ENCODE measurements at regions not wholly inside any gene's neighbourhood (a gene's known extent, or its start where the extent isn't known, plus 50 kb on each side); places are given as distances from the start of the nearest gene placed in this dataset.

GRCh38 chr3:59418836-59419235 is 369.0 kb upstream of the CFAP20DC start (continued):
- TF ChIP-seq MYC (IDR thresholded peaks at IDR 0.05; ENCODE audit: borderline replicate concordance, low read length) (no peak), RFX5 (IDR thresholded peaks at IDR 0.05) (no peak), BCL3 (IDR thresholded peaks at IDR 0.05) (no peak), CHD4 (IDR thresholded peaks at IDR 0.05; ENCODE audit: borderline replicate concordance) (no peak), PBX3 (IDR thresholded peaks at IDR 0.05) (no peak), KDM1A (IDR thresholded peaks at IDR 0.05; ENCODE audit: low read depth) (no peak), NFE2L2 (conservative IDR thresholded peaks at IDR 0.05; ENCODE audit: low read length) (no peak), TFCP2L1 (CRISPR knock-in tag; IDR thresholded peaks at IDR 0.05) (no peak)

DNA sequence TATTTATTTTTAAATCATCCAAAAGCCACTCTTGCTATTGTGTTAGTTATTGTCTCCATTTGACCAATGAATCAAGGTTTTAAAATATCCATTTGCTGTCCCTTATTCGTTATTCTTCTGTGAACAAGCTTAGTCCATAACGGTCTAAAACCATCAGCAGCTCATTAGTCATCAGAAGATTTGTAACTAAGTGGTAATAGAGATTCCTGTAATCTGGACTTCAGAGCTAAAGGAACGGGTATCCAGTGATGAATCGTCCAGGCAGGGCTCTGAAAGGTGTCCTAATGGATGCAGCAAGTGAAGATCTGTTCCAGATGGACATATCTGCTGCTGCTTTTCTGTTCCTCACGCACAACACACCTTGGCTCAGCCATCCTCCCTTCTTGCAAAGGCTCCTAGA is 362.7 kb upstream of the CFAP20DC start:
- no peak for DNase-seq (ENCODE audit: low read depth in 1 of 2, low spot score in 1 of 2)
- no peak for TF ChIP-seq EP300 (IDR thresholded peaks at IDR 0.05)
- no peak for TF ChIP-seq PHF8 (IDR thresholded peaks at IDR 0.05; ENCODE audit: borderline replicate concordance, low read depth)
- TF ChIP-seq POLR2AphosphoS2 (conservative IDR thresholded peaks at IDR 0.05; ENCODE audit: low read length): no peak
- TF ChIP-seq HDAC2 (IDR thresholded peaks at IDR 0.05): no peak
- TF ChIP-seq, protein P1, sequence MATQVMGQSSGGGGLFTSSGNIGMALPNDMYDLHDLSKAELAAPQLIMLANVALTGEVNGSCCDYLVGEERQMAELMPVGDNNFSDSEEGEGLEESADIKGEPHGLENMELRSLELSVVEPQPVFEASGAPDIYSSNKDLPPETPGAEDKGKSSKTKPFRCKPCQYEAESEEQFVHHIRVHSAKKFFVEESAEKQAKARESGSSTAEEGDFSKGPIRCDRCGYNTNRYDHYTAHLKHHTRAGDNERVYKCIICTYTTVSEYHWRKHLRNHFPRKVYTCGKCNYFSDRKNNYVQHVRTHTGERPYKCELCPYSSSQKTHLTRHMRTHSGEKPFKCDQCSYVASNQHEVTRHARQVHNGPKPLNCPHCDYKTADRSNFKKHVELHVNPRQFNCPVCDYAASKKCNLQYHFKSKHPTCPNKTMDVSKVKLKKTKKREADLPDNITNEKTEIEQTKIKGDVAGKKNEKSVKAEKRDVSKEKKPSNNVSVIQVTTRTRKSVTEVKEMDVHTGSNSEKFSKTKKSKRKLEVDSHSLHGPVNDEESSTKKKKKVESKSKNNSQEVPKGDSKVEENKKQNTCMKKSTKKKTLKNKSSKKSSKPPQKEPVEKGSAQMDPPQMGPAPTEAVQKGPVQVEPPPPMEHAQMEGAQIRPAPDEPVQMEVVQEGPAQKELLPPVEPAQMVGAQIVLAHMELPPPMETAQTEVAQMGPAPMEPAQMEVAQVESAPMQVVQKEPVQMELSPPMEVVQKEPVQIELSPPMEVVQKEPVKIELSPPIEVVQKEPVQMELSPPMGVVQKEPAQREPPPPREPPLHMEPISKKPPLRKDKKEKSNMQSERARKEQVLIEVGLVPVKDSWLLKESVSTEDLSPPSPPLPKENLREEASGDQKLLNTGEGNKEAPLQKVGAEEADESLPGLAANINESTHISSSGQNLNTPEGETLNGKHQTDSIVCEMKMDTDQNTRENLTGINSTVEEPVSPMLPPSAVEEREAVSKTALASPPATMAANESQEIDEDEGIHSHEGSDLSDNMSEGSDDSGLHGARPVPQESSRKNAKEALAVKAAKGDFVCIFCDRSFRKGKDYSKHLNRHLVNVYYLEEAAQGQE (IDR thresholded peaks at IDR 0.05): no peak
- no peak for TF ChIP-seq CTCF (IDR thresholded peaks at IDR 0.05)
- no peak for TF ChIP-seq HMGXB4 (CRISPR knock-in tag; IDR thresholded peaks at IDR 0.05; ENCODE audit: borderline replicate concordance)
- no peak for TF ChIP-seq JUNB (IDR thresholded peaks at IDR 0.05)
- TF ChIP-seq PBX3 (IDR thresholded peaks at IDR 0.05): no peak
- TF ChIP-seq, protein P2, sequence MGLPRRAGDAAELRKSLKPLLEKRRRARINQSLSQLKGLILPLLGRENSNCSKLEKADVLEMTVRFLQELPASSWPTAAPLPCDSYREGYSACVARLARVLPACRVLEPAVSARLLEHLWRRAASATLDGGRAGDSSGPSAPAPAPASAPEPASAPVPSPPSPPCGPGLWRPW (IDR thresholded peaks at IDR 0.05): no peak
- no peak for TF ChIP-seq ZFP36 (IDR thresholded peaks at IDR 0.05; ENCODE audit: borderline replicate concordance, partially characterized antibody)
- TF ChIP-seq HOXA7 (CRISPR knock-in tag; IDR thresholded peaks at IDR 0.05): no peak
- no peak for TF ChIP-seq TFCP2L1 (CRISPR knock-in tag; IDR thresholded peaks at IDR 0.05)
- no peak for TF ChIP-seq USF2 (IDR thresholded peaks at IDR 0.05)
- no peak for TF ChIP-seq BCL3 (IDR thresholded peaks at IDR 0.05)
- Histone ChIP-seq H3K9me3 (no peaks in the 10 kb centered on the region), H3K27ac (no peak overlapping the region), H3K4me2 (no peak overlapping the region), H3K4me1 (no peaks in the 10 kb centered on the region), H3K4me3 (no peak overlapping the region)
- no peak for ATAC-seq
- WGBS (ENCODE audit: missing lambda C conversion rate): 12% methylated on average over 5 of the region's 5 CpGs
- POLR2A ChIA-PET: no interaction called here
- CTCF ChIA-PET: no interaction called here
- no peak for FAIRE-seq
